PC-3 (cell line): ENCODE measurements at regions not wholly inside any gene's neighbourhood (a gene's known extent, or its start where the extent isn't known, plus 50 kb on each side); places are given as distances from the start of the nearest gene placed in this dataset.
"Not testable (repeated sequence)": the region's sequence is repeated elsewhere in the genome, so short reads cannot be mapped to it uniquely, and the experiment has no call there.

Experiments used
- ATAC-seq: fragments of 200-7000 bp; cut with Tn5 transposase; 2 replicates; pipeline ENCODE4 v1.9.1; 2020; ENCODE audit warnings: mild to moderate bottlenecking, moderate library complexity
- BruUV-seq: library from RNA; stranded (reverse); fragments of 400-500 nt; replicated peaks from 2 replicates; lab custom pipeline; 2021; lab: Mats Ljungman, UMichigan
- CTCF ChIA-PET: fragments of 300-600 bp; sonication (Branson Sonifier 250); formaldehyde crosslinking; loops from one replicate; lab custom pipeline; 2022; ENCODE audit warnings: antibody characterized with exemption; lab: Charles Lee
- POLR2A ChIA-PET: fragments of 300-600 bp; sonication (Branson Sonifier 250); formaldehyde crosslinking; loops from one replicate; lab custom pipeline; 2022; ENCODE audit warnings: antibody characterized with exemption; ENCODE audit not compliant: unreplicated experiment; lab: Charles Lee
- DNase-seq: peaks from one replicate; pipeline ENCODE4 v3.0.0-alpha.2; 2015
- H2AFZ ChIP-seq: fragments of 300-600 bp; sonication (generic); 2 replicates; pipeline ENCODE4 v1.6.0; 2016; ENCODE audit warnings: antibody characterized with exemption, low read length
- H3F3A ChIP-seq: fragments of 300-600 bp; sonication (generic); one replicate; pipeline ENCODE4 v1.6.0; 2017; ENCODE audit warnings: antibody characterized with exemption, low read length, control low read depth, mild to moderate bottlenecking; ENCODE audit not compliant: unreplicated experiment
- H3K27ac ChIP-seq: fragments of 300-600 bp; sonication (generic); 2 replicates; pipeline ENCODE4 v1.5.1; 2016; ENCODE audit warnings: mild to moderate bottlenecking, low read length
- H3K27me3 ChIP-seq: fragments of 300-600 bp; sonication (generic); 2 replicates; pipeline ENCODE4 v1.6.1; 2016; ENCODE audit warnings: low read length, mixed read lengths
- H3K36me3 ChIP-seq: fragments of 300-600 bp; sonication (generic); 2 replicates; pipeline ENCODE4 v1.6.1; 2016; ENCODE audit warnings: low read depth, mixed run types, low read length, mixed read lengths
- H3K4me1 ChIP-seq: fragments of 300-600 bp; sonication (generic); 2 replicates; pipeline ENCODE4 v1.5.1; 2016; ENCODE audit warnings: low read length; ENCODE audit not compliant: insufficient read depth
- H3K4me2 ChIP-seq: fragments of 300-600 bp; sonication (generic); 2 replicates; pipeline ENCODE4 v1.6.0; 2016; ENCODE audit warnings: low read length
- H3K4me3 ChIP-seq: fragments of 300-600 bp; sonication (generic); 2 replicates; pipeline ENCODE4 v1.5.1; 2016; ENCODE audit warnings: mild to moderate bottlenecking, low read length, mixed read lengths
- H3K79me2 ChIP-seq: fragments of 300-600 bp; sonication (generic); 2 replicates; pipeline ENCODE4 v1.6.1; 2017; ENCODE audit warnings: low read length, mixed read lengths
- H3K9ac ChIP-seq: fragments of 300-600 bp; sonication (generic); 2 replicates; pipeline ENCODE4 v1.6.0; 2016; ENCODE audit warnings: mild to moderate bottlenecking, low read length
- H3K9me2 ChIP-seq: fragments of 300-600 bp; sonication (generic); replicated peaks from 2 replicates; pipeline ENCODE4 v1.6.1; 2016; ENCODE audit warnings: mixed run types, low read length, mixed read lengths
- H3K9me3 ChIP-seq: fragments of 300-600 bp; sonication (generic); 2 replicates; pipeline ENCODE4 v1.6.1; 2016; ENCODE audit warnings: low read length, mixed read lengths
- H4K20me1 ChIP-seq: fragments of 300-600 bp; sonication (generic); 2 replicates; pipeline ENCODE4 v1.6.1; 2016; ENCODE audit warnings: low read length, mixed read lengths
- CTCF ChIP-seq: fragments of 300-600 bp; sonication (generic); conservative IDR thresholded peaks from 2 replicates; pipeline ENCODE4 v1.5.1; 2017; ENCODE audit warnings: antibody characterized with exemption, low read depth, mild to moderate bottlenecking, low read length
- EZH2 ChIP-seq: fragments of 300-600 bp; sonication (generic); IDR thresholded peaks from one replicate; pipeline ENCODE4 v1.6.1; 2017; ENCODE audit warnings: antibody characterized with exemption, mild to moderate bottlenecking, low read length; ENCODE audit not compliant: unreplicated experiment
- EZH2phosphoT487 ChIP-seq: fragments of 300-600 bp; sonication (generic); IDR thresholded peaks from 2 replicates; pipeline ENCODE4 v1.6.1; 2018; ENCODE audit warnings: mild to moderate bottlenecking, antibody characterized with exemption, low read length, borderline replicate concordance
- intact Hi-C: fragments of 100-400 bp; cut with micrococcal nuclease; formaldehyde crosslinking; loops from 2 replicates; pipeline ENCODE4 v1.9.0; 2023

GRCh38 chr9:32886021-32886420, 102.7 kb downstream of the TMEM215 start:
- H3K27me3 ChIP-seq, result peaks cover 5% of the 10 kb centered on the region; the same call in 1 of the 2 replicates

GRCh38 chr9:32894485-32894884, 106.9 kb downstream of the APTX start:
- ATAC-seq, H3K27ac ChIP-seq, H3K4me3 ChIP-seq, CTCF ChIA-PET, H3K9ac ChIP-seq, H3K79me2 ChIP-seq, H4K20me1 ChIP-seq, intact Hi-C loops, H3K27me3 ChIP-seq, H2AFZ ChIP-seq, H3K9me2 ChIP-seq, BruUV-seq, DNase-seq, H3K4me2 ChIP-seq, H3K4me1 ChIP-seq, H3K9me3 ChIP-seq, H3K36me3 ChIP-seq, H3F3A ChIP-seq, POLR2A ChIA-PET: not testable (repeated sequence)

More at GRCh38 chr9:32886021-32886420, 102.7 kb downstream of the TMEM215 start:
- Histone ChIP-seq H3K4me2 (no peak overlapping the region), H4K20me1 (no peaks in the 10 kb centered on the region), H3F3A (no peaks in the 10 kb centered on the region), H3K36me3 (no peaks in the 10 kb centered on the region), H3K9ac (no peak overlapping the region), H3K27ac (no peak overlapping the region), H3K9me2 (no peaks in the 10 kb centered on the region), H2AFZ (no peak overlapping the region), H3K4me1 (no peaks in the 10 kb centered on the region), H3K9me3 (no peaks in the 10 kb centered on the region), H3K4me3 (no peak overlapping the region), H3K79me2 (no peaks in the 10 kb centered on the region)
- TF ChIP-seq EZH2phosphoT487, result no peak
- TF ChIP-seq EZH2, result no peak
- no peak for TF ChIP-seq CTCF
- DNase-seq (no peak), ATAC-seq (no peak)
- ChIA-PET POLR2A (no interaction called here), CTCF (no interaction called here)
- intact Hi-C loops, result no loop called here
- BruUV-seq, result no TSS peak

- no peaks in the 10 kb centered on the region; the same call in 1 of the 2 replicates for H3K27me3 ChIP-seq
- H3K4me3 ChIP-seq, result no peak overlapping the region
- H3K9me3 ChIP-seq, result no peaks in the 10 kb centered on the region
- H3K79me2 ChIP-seq, result no peaks in the 10 kb centered on the region
- ChIA-PET POLR2A (no interaction called here), CTCF (no interaction called here)
- no peaks in the 10 kb centered on the region for H3K9me2 ChIP-seq
- TF ChIP-seq EZH2phosphoT487 (no peak), EZH2 (no peak), CTCF (no peak)
- H3K9ac ChIP-seq, result no peak overlapping the region
- ATAC-seq (no peak), DNase-seq (peak; percentile 30)
- H3K4me1 ChIP-seq, result no peaks in the 10 kb centered on the region
- no peak overlapping the region for H3K4me2 ChIP-seq
- no peak overlapping the region for H2AFZ ChIP-seq
- intact Hi-C loops, result no loop called here
- no peak overlapping the region for H3K27ac ChIP-seq
- no peaks in the 10 kb centered on the region for H3F3A ChIP-seq
- no TSS peak for BruUV-seq
- no peaks in the 10 kb centered on the region for H3K36me3 ChIP-seq
- H4K20me1 ChIP-seq, result no peaks in the 10 kb centered on the region
Measured at GRCh38 chr9:32899181-32899580, 102.2 kb downstream of the APTX start.
